A204.1 (cell line): ENCODE measurements at regions not wholly inside any gene's neighbourhood (a gene's known extent, or its start where the extent isn't known, plus 50 kb on each side); places are given as distances from the start of the nearest gene placed in this dataset.
"Not testable (repeated sequence)": the region's sequence is repeated elsewhere in the genome, so short reads cannot be mapped to it uniquely, and the experiment has no call there.

Experiments
- FAIRE-seq: peaks from 2 replicates; lab custom pipeline; 2012; peaks lifted over from hg19 to GRCh38; lab: Jason Lieb, UNC

DNA sequence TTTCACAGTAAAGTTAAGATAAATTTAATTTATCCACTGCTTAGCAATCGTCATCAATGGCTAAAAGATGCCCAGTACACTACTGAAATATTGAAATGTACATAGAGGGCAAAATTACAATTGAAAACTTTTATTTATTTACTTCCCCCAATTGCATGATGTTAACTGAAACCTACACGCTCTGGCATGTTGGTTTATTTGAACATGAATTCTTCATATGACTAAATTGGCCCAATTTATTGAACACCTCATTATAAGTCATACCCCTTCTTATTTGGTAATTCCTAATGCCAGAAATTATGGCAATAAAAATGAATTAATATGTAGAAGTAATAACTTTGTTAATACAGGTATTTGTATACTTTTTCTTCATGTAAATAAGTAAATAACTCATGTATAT lies 183.0 kb upstream of the ZC3H15 start:
- no peak for FAIRE-seq

- FAIRE-seq = no peak
Measured at GRCh38 chr2:186304064-186304463, 182.0 kb upstream of the ZC3H15 start.

GRCh38 chr2:186306754-186307153 lies 179.3 kb upstream of the ZC3H15 start:
- FAIRE-seq = no peak

DNA sequence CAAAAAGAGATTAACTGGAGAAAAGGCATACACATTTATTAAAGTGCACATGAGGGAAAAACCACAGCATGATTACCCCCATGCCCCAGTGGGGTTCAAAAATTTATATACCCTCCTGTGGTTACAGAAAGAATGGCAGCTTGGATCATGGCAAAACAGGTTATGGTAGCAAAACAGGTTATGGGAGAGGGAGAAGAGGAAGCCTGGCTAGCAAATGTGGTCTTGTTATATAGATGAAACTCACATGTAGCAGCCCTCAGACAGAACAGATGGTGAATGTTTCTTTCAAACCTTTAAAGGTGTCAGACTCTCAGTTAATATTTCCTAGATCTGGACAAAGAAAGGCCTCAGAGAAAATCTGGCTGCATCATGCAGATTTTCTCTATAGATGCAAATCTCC lies 178.2 kb upstream of the ZC3H15 start:
- no peak for FAIRE-seq

DNA sequence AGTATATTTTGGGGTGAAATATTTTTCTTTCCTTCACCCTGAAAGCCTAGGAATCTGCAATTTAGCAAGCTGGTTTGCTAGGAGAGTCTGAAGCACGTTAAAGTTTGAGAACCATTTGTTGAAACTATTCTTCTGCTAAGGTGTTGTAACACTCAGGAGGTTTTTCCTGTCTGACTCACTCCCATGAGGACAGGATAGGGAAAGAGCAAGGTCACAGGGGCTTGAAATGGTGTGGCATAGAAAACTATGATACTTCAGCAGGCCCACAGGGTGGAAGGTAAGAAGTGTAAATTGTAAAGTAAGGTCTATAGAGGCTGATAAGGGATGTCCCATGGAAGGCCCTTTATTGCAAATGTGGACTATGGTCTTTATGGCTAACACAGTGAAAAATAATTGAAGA lies 177.7 kb upstream of the ZC3H15 start:
- no peak for FAIRE-seq

DNA sequence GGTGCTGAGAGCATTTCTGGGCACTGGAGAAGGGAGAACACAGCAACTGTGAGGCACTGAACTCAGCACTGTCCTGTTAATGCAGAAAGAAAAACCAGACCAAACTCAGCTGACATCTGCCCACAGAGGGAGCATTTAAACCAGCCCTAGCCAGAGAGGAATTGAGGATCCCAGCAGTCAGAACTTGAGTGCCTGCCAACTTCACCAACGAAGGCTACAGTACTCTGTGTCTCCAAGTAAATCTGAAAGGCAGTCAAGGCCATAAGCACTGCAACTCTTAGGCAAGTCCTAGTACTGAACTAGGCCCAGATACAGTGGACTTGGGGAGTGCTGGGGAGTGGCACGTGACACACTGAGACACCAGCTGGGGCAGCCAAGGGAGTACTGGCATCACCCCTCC lies 176.2 kb upstream of the ZC3H15 start:
- FAIRE-seq = no peak

DNA sequence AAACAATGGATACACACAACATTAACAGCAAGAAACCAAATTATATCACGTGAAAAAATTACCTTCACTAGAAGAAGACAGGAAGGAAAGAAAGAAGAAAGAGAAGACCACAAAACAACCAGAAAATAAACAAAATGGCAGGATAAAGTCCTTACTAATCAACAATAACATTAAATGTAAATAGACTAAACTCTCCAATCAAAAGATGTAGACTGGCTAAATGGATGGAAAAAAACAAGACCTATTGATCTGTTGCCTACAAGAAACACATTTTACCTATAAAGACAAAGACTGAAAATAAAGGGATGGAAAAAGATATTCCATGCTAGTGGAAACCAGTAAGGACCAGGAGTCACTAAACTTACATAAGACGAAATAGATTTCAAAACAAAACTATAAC lies 167.0 kb upstream of the ZC3H15 start:
- FAIRE-seq = no peak

DNA sequence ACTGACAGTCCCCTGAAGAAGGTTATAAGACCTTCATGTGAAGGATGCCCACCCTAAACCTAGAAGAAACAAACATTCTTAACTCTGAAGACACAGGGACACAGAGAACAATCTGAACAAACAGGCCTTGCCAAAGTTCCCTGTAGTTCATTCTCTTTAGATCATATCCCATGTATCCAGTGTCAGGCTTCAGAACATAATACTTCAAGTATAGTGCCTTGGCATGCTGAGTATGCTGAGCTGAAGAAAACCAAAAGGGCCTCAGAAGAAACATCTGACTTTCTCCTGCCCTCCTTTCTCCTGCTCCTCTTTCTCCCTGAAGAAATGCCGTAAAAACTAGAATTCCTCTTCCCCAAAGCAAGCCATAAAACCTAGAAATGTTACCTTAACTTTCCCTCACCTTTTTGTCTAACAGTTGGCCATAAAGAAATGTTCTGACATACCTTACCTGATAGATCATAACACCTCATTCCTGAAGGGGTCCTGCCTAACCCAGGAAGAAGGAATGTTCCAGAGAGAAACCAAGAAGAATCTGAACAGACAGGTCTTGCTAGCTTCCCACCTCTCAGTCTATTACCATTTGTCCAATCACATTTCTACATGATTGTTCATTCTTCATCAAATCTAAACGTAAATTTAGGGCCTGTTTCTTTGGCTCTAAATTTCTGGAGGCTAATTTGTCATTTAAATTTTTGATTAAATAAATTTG lies 160.1 kb upstream of the ZC3H15 start:
- no peak for FAIRE-seq

GRCh38 chr2:186327251-186327868 lies 158.7 kb upstream of the ZC3H15 start:
- FAIRE-seq = no peak

- no peak for FAIRE-seq
Measured at GRCh38 chr2:186328838-186329237, 157.2 kb upstream of the ZC3H15 start.

DNA sequence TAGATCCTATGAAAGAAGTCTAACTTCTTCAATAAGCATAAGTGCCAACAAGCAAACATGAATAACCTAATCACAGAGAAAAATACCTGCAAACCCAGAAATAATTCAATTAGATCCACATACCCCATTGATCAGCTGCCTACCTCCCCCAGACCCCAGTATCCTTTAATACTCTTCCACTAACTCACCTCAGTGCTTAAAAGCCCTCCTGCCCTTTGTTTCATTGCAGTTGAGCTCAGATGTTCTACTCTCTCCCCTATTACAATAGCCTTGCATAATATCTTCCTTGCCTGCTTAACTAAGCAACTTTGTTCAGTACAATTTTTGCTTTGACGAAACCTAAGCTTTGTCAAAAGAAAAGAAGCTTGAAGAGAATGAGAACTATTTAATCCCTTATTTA lies 156.0 kb upstream of the ZC3H15 start:
- no peak for FAIRE-seq

DNA sequence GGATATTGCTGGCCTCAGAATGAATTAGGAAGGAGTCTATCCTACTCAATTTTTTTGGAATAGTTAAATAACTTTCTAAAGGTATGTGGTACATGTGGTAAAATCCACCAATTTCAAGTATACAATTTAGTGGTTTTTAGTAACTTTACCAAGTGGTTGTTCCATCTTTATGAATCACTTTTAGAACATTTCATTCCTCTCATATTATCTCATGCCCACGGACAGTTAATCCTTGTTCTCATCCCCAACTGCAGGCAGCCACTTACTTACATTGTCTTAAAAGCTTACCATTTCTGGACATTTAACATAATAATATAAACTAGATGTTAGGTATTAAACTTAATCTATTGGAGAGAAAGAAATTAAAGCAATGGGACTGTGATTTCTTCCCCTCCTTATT lies 146.3 kb upstream of the ZC3H15 start:
- no peak for FAIRE-seq

- FAIRE-seq = no peak
Measured at GRCh38 chr2:186342029-186342428, 144.0 kb upstream of the ZC3H15 start.

DNA sequence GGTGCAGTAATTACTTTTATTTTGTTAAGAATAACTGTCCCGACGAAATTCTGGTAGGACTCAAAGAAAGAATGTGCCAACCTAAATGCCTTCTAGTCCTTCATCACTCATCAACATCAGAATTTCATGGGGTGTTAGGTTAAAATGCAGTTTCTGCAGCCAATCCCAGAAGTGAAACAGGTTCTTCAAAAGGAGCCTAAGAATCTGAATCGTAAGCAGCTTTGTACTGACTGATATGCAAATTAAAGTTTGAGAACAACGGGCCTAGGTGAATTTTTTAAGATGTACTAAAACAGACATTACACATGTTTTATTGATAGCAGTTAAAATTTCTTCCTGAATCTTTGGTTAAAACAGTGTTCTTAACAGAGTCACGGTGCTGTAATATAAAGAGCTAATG lies 140.3 kb upstream of the ZC3H15 start:
- no peak for FAIRE-seq

GRCh38 chr2:186346216-186346615 lies 139.8 kb upstream of the ZC3H15 start:
- FAIRE-seq = no peak

DNA sequence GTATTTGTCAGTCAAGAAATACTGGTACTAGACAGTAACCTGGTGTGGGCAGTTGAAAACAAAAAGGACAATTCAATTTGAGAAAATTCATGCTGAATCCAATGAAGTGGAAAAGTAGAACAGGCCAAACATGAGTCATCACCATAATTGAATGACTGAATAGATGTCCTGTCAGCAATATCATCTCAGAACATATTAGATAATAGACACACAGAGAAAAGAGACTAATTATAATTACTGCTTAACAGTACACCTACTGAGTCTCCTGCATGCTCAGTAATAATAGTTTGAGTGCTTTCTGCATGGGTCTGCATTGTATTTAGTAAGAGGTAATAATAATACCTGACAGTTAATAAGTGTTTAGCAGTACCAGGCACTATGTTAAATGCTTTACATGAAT lies 138.6 kb upstream of the ZC3H15 start:
- no peak for FAIRE-seq

DNA sequence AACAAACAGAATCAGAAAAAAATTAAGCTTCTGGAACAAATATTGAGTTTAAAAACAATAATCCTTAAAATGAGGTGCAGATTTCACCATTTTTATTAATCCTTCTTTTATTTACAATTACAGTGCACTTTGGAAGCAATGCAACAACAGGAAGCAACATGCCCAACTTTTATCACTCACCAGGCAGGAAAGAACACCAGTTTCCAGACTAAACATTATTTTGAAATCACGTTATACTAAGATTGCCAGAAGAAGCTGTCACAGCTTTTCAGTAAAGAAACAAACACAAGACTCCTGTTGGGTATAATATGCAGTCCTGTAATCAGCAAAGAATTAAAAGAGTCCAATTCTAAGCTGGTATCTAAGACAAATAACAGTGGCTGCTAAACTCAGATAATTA lies 137.9 kb upstream of the ZC3H15 start:
- no peak for FAIRE-seq

GRCh38 chr2:186349508-186349907 lies 136.6 kb upstream of the ZC3H15 start:
- no peak for FAIRE-seq

- FAIRE-seq = not testable (repeated sequence)
Measured at GRCh38 chr2:186354160-186354559, 131.9 kb upstream of the ZC3H15 start.

GRCh38 chr2:186365406-186365805 lies 120.7 kb upstream of the ZC3H15 start:
- FAIRE-seq = no peak

- no peak for FAIRE-seq
Measured at GRCh38 chr2:186379052-186379451, 107.0 kb upstream of the ZC3H15 start.

- no peak for FAIRE-seq
Measured at GRCh38 chr2:186380805-186381204, 105.3 kb upstream of the ZC3H15 start.

GRCh38 chr2:186381573-186381972 lies 104.5 kb upstream of the ZC3H15 start:
- FAIRE-seq = no peak

GRCh38 chr2:186382932-186383331 lies 103.1 kb upstream of the ZC3H15 start:
- no peak for FAIRE-seq
